HG02885 (cell line): ENCODE measurements at regions not wholly inside any gene's neighbourhood (a gene's known extent, or its start where the extent isn't known, plus 50 kb on each side); places are given as distances from the start of the nearest gene placed in this dataset.
"Not testable (repeated sequence)": the region's sequence is repeated elsewhere in the genome, so short reads cannot be mapped to it uniquely, and the experiment has no call there.

Source experiments
- ATAC-seq: cut with Tn5 transposase; IDR thresholded peaks from one replicate; pipeline ENCODE4 v1.9.1; 2021; ENCODE audit warnings: mild to moderate bottlenecking; ENCODE audit not compliant: unreplicated experiment, poor library complexity

DNA sequence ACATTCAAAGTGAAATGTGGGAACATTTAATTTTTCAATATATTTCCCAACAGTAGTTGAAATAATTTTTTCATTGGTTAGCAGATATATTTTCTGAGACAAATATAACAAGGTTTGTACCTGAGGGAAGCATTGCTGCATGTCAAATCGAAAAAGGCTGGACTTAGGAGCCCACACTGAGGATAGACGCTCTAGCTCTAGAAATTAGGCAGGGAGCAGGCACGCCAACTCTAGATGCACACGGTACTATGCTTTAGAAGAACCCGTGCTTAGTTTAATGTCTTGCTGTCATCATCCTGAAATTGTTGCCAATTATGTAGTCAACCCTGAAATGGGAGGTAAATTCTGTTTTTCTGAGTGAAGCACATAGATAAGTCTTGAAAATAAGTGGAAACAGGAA, 731.1 kb upstream of the ZNF804A start:
- ATAC-seq: no peak

DNA sequence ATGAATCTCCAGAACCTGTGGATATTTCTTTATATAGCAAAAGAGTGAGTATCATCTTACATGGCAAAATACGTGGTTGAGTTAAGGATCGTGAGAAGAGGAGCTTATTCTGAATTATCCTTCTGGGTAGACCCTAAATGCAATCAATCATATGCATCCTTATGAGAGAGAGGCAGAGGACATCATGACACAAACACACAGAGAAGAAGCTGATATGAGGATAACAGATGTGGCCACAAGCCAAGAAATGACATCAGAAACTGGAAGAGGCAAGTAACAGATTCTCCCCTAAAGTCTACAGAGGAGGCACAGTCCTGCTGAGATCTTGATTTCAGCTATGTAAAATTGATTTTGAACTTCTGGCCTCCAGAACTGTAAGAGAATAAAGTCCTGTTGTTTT, 730.2 kb upstream of the ZNF804A start:
- ATAC-seq: no peak

DNA sequence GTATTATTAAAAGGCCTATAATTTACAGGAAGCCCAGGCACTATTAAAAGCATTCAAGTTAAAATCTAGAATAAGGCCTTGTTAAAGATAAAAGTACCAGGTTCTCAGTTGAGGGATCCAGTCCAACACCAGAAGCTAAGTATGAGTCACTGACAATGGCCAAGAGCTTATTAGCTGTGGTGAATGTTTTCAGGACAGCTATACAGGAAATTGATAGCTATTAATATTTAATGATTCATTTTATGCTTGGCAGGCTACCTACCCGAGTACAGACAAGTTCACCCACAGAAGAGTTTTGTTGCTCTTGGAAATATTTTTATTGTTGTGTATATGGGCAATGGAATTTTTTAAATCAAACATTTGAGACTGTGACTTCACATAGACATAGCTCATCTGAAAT, 729.6 kb upstream of the ZNF804A start:
- no peak for ATAC-seq

DNA sequence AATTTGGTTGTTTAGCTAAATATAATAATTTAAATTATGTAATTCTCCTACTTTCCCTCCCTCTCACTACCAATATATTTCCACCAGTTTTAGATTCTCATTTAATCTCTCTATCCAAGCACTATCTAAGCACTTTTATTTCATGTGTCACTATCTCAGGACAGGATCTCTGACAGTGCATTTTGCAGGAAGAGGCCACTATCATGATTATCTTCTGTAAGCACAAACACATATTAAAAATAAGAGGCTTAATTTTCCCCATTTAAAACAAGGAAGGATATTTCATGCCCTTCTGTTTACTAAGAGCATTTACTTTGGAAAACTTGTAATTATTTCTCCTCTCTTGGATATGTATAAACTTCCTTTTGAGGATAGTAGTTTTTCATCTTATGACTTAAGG, 726.2 kb upstream of the ZNF804A start:
- no peak for ATAC-seq

DNA sequence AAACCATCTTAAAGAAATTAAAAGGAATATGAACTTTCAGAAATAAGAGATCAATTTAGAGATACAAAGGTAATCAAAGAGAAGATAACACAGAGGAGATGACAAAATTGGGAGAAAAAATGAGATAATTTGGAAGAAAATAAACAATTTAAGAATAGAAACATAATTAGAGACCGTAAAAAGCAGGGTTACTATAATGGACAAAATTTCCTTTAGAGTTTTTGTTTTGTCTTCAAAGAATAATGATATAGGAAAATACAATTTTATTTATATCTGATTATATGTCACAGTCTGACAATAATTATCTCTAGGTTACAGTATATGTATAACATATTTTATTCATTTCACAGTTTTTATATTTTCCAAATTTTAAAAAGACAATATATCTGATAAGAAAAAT, 716.4 kb upstream of the ZNF804A start:
- ATAC-seq: no peak

DNA sequence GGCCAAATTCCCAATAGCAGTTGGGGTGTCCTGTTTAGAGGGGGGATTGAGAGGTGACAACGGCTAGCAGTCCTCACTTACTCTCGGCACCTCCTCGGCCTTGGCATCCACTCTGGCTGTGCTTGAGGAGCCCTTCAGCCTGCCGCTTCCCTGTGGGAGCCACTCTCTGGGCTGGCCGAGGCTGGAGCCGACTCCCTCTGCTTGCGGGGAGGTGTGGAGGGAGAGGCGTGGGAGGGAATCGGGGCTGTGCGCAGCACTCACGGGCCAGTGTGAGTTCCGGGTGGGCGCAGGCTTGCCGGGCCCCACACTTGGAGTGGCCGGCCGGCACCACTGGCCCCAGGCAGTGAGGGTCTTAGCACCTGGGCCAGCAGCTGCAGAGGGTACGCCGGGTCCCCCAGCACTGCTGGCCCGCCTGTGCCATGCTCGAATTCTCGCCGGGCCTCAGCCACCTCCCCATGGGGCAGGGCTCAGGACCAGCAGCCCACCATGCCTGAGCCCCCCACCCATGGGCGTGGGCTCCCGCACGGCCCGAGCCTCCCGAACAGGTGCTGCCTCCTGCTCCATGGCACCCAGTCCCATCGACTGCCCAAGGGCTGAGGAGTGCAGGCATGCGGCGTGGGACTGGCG, 705.9 kb upstream of the ZNF804A start:
- no peak for ATAC-seq

DNA sequence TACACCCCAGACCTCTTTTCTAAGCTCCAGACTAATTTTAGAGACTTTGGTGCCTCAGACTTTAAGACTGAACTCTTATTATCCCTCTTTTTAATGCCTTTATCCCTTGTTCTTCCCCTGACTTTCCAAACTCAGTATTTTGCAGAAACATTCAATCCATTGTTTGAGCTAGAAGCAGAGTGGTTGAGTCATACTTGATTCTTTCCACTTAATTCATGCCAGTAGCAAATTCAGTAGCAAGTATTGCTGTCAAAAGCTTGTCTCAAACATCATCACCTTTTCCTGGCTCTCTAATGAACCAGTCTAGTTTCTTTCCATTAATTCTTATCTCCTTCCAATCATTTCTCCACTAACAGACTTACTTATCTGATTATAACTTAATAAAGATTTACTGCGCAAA, 699.7 kb upstream of the ZNF804A start:
- ATAC-seq: no peak

DNA sequence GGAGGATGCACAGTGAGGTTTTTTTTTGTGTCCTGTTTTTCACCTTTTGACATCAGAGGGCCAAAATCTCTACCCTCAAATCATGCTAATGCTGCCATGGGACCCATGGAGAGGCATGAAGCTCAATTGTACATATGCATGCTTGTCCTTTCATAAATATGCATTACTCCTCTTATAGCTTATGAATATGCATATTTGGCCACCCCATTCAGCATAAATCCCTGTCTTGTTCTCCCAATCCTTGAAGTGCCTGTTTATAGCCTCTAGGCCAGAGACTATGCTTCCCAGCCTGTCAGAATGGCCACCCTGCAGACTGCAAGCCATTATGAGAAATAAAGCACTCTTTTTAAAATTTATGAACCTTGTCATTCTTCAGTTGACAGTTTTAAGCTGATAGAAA, 696.4 kb upstream of the ZNF804A start:
- ATAC-seq: no peak

DNA sequence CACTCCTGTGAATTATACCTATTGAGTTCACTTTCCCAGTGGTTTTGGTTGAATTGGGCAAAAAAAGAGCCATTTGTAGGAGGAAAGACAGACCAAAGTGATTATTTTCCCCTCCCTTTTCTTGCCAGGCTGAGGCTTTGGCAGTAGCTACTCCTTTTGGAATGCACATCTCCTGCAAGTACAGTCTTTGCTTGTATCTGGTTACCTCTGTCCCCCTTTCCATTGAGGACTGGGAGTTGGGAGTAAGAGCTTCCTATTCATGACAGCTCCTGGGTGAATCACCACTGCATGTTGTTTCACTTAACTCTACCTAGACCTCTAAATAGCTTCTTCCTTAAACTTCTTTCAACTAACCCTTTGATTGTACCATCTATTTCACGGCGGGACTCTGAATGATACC, 695.3 kb upstream of the ZNF804A start:
- ATAC-seq: no peak

DNA sequence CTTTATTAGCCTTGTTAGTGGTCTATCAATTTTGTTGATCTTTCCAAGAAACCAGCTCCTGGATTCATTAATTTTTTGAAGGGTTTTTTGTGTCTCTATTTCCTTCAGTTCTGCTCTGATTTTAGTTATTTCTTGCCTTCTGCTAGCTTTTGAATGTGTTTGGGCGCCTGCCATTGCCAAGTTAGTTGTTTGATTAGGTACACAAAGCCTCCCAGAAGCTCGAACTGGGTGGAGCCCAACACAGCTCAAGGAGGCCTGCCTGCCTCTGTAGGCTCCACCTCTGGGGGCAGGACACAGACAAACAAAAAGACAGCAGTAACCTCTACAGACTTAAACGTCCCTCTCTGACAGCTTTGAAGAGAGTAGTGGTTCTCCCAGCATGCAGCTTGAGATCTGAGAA, 682.3 kb upstream of the ZNF804A start:
- not testable (repeated sequence) for ATAC-seq

DNA sequence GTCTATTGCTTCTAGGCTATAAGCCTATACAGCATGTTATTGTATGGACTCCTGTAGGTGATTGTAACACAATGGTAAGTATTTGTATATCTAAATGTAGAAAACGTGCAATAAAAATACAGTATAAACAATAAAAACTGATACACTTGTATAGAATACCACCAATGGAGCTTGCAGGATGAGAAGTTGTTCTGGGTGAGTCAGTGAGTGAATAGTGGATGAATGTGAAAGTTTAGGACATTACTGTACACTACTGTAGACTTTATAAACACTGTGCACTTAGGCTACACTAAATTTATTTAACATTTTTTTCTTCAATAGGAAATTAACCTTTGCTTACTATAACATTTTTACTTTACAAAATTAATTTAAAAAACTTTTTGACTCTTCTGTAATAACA, 679.2 kb upstream of the ZNF804A start:
- no peak for ATAC-seq

DNA sequence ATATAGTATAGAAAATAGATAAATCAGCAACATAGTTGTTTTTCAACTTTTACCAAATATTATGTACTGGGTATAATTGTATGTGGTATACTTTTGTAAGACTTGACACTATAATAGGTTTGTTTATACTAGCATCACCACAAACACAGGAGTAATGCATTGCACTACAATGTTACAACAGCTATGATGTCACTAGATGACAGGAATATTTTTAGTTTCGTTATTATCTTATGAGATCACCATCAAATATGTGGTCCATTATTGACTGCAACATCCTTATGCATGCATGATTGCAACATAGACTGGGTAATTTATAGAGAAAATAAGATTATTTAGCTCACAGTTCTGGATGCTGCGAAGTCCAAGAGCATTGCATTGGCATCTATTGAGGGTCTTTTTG, 678.4 kb upstream of the ZNF804A start:
- no peak for ATAC-seq

DNA sequence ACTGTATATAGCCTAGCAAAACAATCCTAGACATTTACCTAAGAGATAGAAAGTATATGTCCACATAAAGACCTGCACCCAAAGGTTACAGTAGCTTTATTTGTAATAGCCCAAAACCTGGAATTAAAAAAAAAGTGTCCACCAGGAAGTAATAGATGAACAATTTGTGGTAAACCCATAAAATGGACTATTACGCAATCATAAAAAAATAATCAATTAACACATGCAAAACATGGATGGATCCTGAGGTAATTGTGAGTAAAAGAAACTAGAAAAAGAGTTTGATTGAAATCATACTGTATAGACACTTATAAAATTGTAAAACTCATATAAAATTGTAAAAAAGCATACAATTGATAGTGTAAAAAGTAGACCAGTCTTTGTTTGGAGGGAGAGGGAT, 673.0 kb upstream of the ZNF804A start:
- ATAC-seq: no peak

DNA sequence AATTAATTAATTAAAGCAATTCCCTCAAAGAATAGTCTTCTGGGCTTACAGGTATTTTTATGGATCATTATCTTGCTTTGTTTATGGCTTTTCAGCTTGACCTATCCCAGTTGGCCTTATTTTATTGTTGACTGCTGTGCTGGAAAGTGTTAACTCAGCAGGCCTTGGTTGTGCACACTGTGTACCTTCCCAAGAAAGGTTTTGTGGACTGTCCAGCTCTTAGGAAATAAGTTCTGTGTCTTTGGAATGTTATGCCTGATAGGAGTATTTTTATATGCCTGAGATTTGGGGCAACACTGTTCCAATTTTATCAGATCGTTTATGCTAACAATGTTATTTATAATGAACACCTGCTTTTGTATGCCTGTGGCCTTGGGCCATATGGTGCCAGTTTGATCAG, 671.9 kb upstream of the ZNF804A start:
- ATAC-seq: no peak

DNA sequence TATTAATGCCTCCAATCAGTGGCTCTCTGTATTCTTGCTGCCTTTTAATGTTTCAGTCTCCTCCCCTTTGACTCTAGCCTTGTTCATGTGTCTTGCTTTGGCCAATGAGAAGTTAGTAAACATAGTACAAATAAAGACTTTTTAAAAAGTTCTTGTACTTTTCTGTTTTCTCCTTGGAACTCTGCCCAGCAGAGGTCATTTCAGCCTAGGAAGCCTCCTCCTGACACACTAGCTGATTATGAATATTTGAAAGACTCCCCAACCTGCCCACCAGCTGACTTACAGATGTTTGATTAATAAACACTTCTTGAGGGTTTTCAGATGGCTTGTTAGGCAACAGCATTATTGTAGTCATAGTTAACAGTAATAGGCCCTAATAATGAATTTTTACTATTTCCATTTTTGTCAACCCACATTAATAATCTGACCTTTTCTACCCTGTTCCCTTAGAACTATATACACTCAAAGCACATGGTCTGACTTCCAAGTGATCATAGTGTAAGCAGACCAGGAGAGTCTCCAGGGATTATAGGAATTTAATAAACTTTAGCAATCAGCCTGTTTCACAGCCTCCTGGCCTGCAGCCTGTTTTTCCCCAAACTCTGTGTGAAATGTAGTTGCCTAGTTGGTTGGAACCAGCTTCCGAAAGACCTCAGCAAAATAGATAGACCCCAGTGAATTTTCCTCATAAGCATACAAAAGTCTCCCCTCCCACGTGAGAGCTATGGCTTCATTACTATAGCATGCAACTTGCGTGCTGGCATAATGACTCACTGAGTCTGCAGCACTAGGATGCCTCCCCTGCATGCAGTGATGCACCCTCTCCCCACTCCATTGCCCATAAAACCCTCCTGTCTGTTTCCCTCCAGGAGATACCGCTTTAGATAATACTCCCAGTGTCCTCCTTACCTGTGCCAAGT, 670.7 kb upstream of the ZNF804A start:
- ATAC-seq: no peak

DNA sequence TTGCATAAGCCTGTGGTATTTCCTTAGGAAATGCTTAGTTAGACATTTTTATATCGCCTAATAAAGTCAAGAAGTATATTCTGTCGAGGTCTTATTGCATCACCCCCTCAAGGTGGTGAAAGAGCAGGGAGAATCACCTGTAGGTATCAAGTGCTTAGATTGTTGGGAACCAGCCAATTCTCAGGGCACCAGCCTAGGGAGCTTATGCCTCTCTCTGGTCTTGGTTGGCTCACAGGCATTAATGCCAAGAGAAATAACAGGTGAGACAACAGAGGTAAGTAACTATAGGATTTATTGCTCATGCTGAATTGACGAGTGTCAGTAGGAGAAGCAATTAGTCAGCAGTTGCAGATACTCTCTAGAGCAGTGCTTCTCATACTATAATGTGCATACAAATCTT, 663.3 kb upstream of the ZNF804A start:
- no peak for ATAC-seq

DNA sequence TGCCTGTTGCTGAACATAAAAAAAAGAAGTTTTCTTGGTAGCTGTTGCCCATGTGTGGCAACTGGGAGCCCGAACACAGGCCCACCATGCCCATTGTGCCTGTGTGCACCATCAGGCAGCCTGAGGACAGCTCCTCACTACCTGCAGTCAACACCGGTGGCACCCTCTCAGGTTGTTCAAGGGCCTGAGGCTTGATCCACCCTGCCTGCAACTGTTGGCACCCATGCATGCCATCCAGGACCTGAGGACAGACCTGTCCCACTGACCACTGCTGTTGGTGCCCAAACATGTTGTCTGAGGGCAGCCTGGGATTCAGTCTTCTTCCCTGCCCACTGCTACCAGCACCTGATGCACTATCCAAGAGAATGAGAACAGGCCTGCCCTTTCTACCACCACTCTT, 661.1 kb upstream of the ZNF804A start:
- no peak for ATAC-seq

DNA sequence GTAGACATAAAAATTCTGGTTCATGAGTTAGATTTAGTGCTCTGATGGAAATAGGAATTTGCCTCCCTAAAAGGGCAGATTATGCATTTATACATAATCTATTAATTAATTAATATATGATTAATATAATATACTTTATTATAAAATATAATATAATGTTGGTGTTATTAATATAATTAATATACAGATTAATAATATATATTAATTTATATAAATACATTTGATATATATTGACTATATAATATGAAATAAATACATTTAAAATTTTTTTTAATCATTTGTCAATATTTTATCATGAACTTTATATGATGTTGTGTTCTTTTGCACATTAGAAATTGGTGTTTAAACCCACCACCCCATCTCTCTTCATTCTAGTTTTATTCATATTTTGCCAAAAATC, 652.1 kb upstream of the ZNF804A start:
- ATAC-seq: no peak

DNA sequence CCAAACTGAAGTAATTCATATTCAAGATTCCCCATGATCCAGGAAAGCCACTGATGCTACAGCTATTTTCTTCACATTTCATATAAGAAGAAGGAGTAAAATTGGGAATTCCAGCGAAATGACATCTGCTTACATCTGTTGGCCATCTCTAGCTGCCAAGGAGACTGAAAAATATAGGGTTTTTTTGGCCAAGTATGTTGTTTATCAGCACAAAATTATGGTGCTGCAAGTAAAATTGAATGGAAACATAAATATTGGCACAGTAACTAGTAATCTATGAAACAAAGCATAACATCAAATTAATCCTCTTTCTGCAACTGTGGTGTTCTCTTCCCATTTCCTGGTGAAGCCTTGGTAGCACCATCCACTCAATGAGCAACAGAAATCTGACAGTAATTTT, 649.5 kb upstream of the ZNF804A start:
- no peak for ATAC-seq

DNA sequence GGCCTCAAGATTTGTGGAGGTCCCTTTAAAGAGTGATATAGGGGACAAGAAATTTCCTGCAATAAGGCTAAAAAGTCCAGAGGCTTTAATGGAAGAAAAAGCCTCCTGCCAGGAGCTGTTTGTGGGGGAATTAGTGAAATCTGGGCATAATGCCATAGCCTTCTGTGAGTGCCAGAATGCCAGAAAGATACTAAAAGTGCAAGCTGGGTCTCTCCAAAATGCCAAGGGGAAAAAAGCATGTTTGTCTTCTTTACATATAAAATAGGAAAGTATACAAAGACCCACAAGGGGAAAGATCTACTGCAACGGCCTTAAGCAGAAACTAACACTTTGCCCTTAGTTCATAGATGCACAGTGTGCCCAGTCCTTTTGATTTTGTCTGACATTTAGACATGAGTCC, 647.7 kb upstream of the ZNF804A start:
- no peak for ATAC-seq

DNA sequence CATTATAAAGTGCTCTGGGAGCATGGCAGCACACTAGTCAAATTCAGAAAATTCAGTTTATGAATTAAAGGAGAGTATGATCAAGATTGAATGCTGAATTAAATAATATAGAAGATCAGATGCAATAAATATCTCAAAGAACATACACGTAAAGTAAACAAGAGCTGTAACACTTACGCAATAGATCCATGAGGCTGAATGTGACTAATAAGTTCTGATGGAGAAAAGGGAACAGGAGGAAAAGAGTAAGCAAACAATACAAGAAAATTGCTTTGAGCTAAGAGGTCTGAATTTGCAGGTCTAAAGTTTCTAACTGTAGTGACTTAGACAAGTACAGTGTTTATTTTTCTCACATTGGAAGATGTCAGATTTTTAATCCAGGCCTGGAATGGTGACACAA, 646.7 kb upstream of the ZNF804A start:
- ATAC-seq: no peak

DNA sequence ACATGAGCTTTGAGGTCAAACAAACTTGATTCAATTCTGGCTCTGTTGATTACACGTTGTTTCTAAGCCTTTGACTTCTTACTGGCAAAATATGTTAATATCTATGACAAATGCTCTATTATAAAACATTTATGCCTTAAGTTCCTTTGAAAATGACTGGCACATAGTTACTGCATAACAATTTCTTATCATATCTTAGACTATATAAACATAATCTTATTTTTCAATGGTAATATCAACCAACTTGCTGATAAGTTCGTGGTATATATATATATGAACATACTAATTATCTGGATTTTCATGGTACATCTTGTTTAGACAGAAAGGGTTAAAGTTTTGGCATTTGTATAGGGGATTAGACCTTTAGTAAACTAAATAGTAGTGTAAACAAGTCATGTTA, 645.6 kb upstream of the ZNF804A start:
- ATAC-seq: no peak
